Erythroblast (primary cell): ENCODE measurements at regions not wholly inside any gene's neighbourhood (a gene's known extent, or its start where the extent isn't known, plus 50 kb on each side); places are given as distances from the start of the nearest gene placed in this dataset.

Source experiments
- GATA1 ChIP-seq: IDR thresholded peaks from 2 replicates; pipeline ENCODE4 v1.6.1; 2011; ENCODE audit warnings: low read depth, mild to moderate bottlenecking, control low read depth, low read length, moderate library complexity
- POLR2A ChIP-seq: IDR thresholded peaks from 2 replicates; pipeline ENCODE4 v1.6.1; 2011; ENCODE audit warnings: mild to moderate bottlenecking, low read length

DNA sequence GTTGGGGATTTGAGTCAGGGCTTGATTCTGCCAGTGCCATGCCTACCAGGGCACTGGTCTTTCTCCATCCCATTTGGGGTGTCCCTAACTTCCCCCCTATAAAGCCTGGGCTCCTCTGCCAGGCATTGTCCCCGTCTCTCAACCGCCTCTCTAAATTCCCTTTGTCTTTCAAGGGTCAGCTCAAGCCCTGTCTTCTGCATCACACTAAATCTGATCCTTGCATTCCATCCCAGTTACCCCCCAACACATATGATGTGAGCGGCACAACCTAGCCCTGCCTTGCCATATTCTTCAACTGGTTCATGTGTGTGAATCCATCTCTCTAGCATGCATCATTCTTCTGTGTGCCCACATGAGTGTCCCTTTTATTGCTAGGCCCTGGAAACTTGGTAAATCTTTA, 480.9 kb downstream of the ZNF536 start:
- no peak for TF ChIP-seq POLR2A
- TF ChIP-seq GATA1: no peak
